HT-29 (cell line): ENCODE measurements at regions not wholly inside any gene's neighbourhood (a gene's known extent, or its start where the extent isn't known, plus 50 kb on each side); places are given as distances from the start of the nearest gene placed in this dataset.
"Not testable (repeated sequence)": the region's sequence is repeated elsewhere in the genome, so short reads cannot be mapped to it uniquely, and the experiment has no call there.

Experiments
- DNase-seq: peaks from one replicate; pipeline ENCODE4 v3.0.0-alpha.2; 2015; ENCODE audit warnings: low spot score

DNA sequence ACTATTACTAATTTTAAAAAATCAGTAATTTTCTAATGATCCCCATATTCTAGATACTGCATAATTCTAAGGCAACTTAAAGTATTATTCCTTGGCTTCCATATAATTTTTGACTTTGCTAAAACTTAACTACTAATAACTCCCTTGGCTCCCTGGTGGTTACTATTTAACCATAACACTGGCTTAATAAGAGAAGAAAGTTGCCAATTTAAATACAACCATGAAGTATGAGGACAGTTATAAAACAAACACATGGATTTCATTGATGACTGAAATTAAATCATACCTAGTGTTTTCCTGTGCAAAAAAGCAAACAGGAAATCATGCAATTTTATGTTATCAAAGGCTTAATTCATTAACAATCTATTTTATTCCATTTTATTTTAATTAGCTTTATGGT is 1073.9 kb downstream of the GRM8 start:
- DNase-seq = no peak

GRCh38 chr7:126177782-126178181 is 1075.0 kb downstream of the GRM8 start:
- no peak for DNase-seq

DNA sequence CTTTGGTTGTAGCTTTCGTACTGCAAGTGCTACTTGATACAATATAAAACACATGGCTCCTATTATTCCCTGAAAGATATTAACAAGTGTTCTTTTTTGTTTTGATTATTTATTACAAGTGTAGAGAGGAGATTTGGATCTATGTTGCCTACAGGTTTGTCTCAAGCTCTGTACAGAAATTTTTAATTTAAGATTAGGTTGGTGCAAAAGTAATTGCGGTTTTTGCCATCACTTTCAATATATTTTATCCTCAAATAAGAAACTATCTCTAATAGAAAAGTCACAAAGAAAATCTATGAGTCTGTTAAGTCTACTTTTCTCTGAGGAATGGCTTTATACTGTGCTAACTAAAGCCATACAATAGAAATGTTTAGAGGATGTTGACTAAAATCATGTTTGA is 1086.1 kb downstream of the GRM8 start:
- no peak for DNase-seq

- no peak for DNase-seq
Observed at GRCh38 chr7:126163647-126164046, 1089.1 kb downstream of the GRM8 start.

DNA sequence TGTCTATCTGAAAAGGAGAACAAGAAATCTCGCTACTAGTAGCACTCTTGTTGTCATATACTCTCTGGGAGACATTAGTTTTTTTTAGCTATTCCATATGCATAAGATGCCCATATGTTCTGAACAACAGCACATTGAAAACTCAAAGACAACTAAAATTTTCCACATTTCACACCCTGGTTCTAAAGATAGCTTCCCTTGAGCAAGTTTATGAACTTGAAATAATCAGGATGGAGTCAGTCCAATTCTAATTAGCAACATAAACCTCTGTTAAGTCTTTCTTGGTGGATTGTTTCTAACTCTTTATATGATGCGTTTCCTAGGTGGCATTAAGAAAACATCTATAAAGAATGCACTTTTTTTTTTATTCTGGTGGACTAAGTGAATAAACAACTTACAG is 1095.3 kb downstream of the GRM8 start:
- DNase-seq = no peak

DNA sequence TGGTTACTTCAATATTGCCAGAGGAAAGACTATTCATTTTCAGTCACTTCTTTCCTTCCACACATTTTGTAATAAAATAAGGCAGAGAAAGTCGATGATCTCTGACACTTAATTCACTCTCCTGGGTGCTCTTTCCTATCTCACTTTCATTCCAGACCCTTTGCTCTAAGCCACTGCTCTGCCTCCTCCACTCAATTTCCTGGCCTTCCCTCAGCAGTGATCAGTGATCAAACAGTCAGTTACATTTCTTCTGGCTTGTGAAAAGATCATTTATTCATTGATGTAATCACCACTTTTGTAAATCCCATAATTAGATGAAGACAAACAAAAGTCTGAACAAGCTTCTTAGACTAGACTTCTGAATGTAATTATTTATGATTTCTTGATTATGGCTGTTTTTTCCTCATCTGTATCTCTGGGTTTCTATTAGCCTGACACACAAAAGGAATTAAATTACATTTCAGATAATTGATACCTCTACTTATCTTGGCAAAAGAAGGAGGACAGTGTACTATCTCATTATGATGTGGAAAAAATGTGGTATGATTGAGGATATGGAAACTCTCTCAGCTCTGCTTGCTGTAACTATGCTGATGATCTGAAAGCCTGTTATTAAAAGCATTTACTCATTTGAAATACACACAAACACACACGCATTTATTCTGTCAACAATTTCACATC is 1102.3 kb downstream of the GRM8 start:
- DNase-seq = no peak

GRCh38 chr7:126140858-126141466 is 1111.8 kb downstream of the GRM8 start:
- DNase-seq = no peak

DNA sequence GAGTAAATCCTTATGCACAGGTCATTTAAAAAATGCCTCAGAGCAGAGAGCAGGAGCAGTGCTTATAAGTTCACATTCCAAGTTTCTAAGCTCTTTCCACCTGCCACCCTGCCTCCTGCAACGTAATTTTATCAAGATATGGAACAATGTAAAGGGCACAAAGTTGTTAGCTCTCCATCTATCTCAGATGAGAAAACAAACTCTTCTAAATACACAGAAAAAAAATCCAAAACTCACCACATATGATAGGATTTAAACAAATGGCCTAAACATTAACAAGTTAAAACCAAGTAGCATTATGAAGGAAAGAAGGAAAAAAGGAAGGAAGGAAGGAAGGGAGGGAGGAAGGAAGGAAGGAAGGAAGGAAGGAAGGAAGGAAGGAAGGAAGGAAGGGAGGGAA is 1132.8 kb downstream of the GRM8 start:
- no peak for DNase-seq

DNA sequence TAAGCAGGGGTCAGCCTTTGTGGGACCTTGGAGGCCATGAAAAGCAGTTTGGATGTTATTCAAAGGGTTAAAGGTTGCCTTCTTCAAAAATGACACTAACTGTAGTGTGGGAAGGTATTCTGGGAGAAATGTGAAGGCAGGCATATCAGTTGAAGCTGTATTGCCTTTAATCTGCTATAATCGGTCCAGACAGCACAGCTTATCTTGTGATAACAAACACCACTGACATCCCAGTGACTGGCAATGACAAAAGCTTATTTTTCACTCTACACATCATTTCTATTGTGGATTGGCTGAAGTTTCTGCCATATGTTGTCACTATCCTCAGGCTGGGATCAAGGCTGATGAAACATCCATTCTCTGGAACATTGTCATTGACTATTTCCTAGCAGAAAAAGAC is 1149.2 kb downstream of the GRM8 start:
- DNase-seq = no peak

GRCh38 chr7:126083014-126083413 is 1153.4 kb upstream of the POT1 start:
- no peak for DNase-seq

DNA sequence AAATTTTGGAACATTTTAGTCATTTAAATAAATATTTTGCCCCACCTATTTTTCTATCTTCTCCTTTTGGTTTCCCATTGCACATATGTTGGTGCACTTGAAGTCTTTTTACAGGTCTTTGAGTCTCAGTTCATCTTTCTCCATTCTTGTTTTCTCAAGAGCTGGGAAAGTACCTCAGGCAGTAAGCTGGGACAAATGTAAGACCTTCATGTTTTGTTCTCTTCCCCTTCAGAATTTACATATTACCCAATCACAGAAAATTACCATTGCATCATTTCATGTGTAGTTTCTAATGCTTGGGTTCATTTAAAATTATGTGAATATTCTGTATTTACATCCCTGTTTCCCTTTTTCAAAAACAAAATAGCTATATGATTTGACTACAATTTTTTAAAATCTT is 1150.0 kb upstream of the POT1 start:
- DNase-seq = no peak

DNA sequence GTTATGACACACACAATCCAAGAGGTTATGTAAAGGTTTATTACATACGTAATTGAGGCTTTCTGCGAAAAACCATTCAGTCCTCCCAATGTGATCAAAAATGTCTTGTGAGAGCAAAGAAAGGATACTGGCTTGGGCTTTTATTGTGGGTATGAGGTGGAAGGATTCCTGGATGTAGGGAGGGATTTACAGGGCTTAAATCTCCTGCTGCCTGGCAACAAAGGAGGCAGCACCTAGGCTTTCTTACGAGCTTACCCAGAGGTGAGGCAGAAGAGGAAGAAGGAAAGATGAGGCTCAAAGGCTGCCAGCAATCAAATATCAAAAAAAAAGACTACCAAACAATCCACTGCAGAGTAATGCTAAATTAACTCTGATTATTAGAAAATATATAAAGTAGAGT is 1149.5 kb upstream of the POT1 start:
- DNase-seq = no peak

GRCh38 chr7:126065766-126066165 is 1136.1 kb upstream of the POT1 start:
- DNase-seq = no peak

- DNase-seq = no peak
Observed at GRCh38 chr7:126057979-126058378, 1128.4 kb upstream of the POT1 start.

GRCh38 chr7:126056613-126057012 is 1127.0 kb upstream of the POT1 start:
- DNase-seq = not testable (repeated sequence)

DNA sequence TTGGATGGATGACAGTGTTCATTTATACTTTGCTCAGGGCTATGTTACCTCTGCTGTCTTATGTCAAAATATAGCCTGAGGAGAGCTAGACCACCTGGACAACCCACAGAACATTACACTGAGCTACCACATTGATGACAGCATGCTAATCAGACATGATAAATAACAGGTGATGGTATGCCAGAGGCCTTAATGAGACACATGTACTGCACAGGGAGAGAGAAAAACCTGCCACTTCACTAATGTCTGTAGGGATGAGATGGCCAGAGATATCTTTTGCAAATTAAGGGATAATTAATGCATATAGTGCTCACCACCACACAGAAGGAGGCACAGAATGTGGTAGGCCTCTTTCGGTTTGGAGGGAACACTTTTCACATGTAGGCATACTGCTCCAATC is 1122.6 kb upstream of the POT1 start:
- DNase-seq = no peak

GRCh38 chr7:126044662-126045061 is 1115.0 kb upstream of the POT1 start:
- DNase-seq = no peak

GRCh38 chr7:126041472-126041871 is 1111.8 kb upstream of the POT1 start:
- no peak for DNase-seq

GRCh38 chr7:126040114-126041045 is 1110.8 kb upstream of the POT1 start:
- no peak for DNase-seq

- no peak for DNase-seq
Observed at GRCh38 chr7:126026421-126027088, 1096.9 kb upstream of the POT1 start.

GRCh38 chr7:126022452-126022851 is 1092.8 kb upstream of the POT1 start:
- DNase-seq = no peak

- DNase-seq = no peak
Observed at GRCh38 chr7:126016722-126017121, 1087.1 kb upstream of the POT1 start.
